GM12878 (cell line): ENCODE measurements at regions not wholly inside any gene's neighbourhood (a gene's known extent, or its start where the extent isn't known, plus 50 kb on each side); places are given as distances from the start of the nearest gene placed in this dataset.

Source experiments
- ATAC-seq: fragments of 200-7000 bp; cut with Tn5 transposase; 3 replicates; pipeline ENCODE4 v1.9.1; 2020; ENCODE audit warnings: mild to moderate bottlenecking, moderate library complexity
- BruUV-seq: library from RNA; stranded (reverse); fragments of 400-500 nt; replicated peaks from 2 replicates; lab custom pipeline; 2021; lab: Mats Ljungman, UMichigan
- CTCF ChIA-PET: fragments of 300-600 bp; sonication (Branson Sonifier 250); formaldehyde crosslinking; extraction: SDS; loops from one replicate; lab custom pipeline; 2021; ENCODE audit warnings: inconsistent platforms; lab: Yijun Ruan, JAX
- POLR2A ChIA-PET: fragments of 350-600 bp; formaldehyde crosslinking; extraction: SDS; loops from one replicate; lab custom pipeline; 2021; ENCODE audit warnings: inconsistent platforms; lab: Charles Lee
- RAD21 ChIA-PET: fragments of 300-600 bp; sonication (Branson Sonifier 250); formaldehyde crosslinking; loops from one replicate; lab custom pipeline; 2023; ENCODE audit warnings: antibody characterized with exemption; ENCODE audit not compliant: unreplicated experiment; lab: Charles Lee
- SMC1A ChIA-PET: fragments of 300-600 bp; sonication (Branson Sonifier 250); formaldehyde crosslinking; loops from one replicate; lab custom pipeline; 2023; ENCODE audit not compliant: unreplicated experiment, uncharacterized antibody; lab: Charles Lee
- DNase-seq: peaks from one replicate; pipeline ENCODE4 v3.0.0-alpha.2; 2011; ENCODE audit warnings: low read depth, low spot score
- FAIRE-seq: peaks from 3 replicates; lab custom pipeline; 2011; peaks lifted over from hg19 to GRCh38; lab: Jason Lieb, UNC
- H2AFZ ChIP-seq: 2 replicates; pipeline ENCODE4 v1.6.0; 2011; ENCODE audit warnings: low read depth, low read length, control low read depth; ENCODE audit not compliant: control insufficient read depth
- H3K27ac ChIP-seq: 2 replicates; pipeline ENCODE4 v1.5.1; 2011; ENCODE audit warnings: control low read depth; ENCODE audit not compliant: control insufficient read depth, insufficient read depth
- H3K27me3 ChIP-seq, 2 experiments: replicated peaks in 1 of 2; 2 replicates each; pipeline versions ENCODE4 v1.6.0 to v1.6.1; 2011; ENCODE audit warnings: low read length in 1 of 2; ENCODE audit not compliant: control insufficient read depth in 2 of 2, insufficient read depth in 2 of 2
- H3K36me3 ChIP-seq, 2 experiments: 2 replicates each; pipeline ENCODE4 v1.5.1; 2011; ENCODE audit warnings: low read length in 1 of 2; ENCODE audit not compliant: control insufficient read depth in 2 of 2, insufficient read depth in 2 of 2
- H3K4me1 ChIP-seq: 2 replicates; pipeline ENCODE4 v1.6.1; 2011; ENCODE audit warnings: mild to moderate bottlenecking, low read length, moderate library complexity, mixed read lengths; ENCODE audit not compliant: control insufficient read depth, insufficient read depth
- H3K4me2 ChIP-seq: 2 replicates; pipeline ENCODE4 v1.6.0; 2011; ENCODE audit warnings: control low read depth; ENCODE audit not compliant: control insufficient read depth, insufficient read depth
- H3K4me3 ChIP-seq: fragments of 200-600 bp; sonication (generic); 2 replicates; pipeline ENCODE4 v1.5.1; 2016
- H3K79me2 ChIP-seq: 2 replicates; pipeline ENCODE4 v1.6.0; 2011; ENCODE audit warnings: low read length; ENCODE audit not compliant: control insufficient read depth, insufficient read depth
- H3K9ac ChIP-seq: 2 replicates; pipeline ENCODE4 v1.8.0; 2011; ENCODE audit warnings: low read length, control low read depth, mixed read lengths; ENCODE audit not compliant: control insufficient read depth, insufficient read depth
- H3K9me3 ChIP-seq: replicated peaks from 3 replicates; pipeline ENCODE4 v1.5.1; 2011; ENCODE audit warnings: mild to moderate bottlenecking, low read length; ENCODE audit not compliant: control insufficient read depth, insufficient read depth
- H4K20me1 ChIP-seq: 2 replicates; pipeline ENCODE4 v1.6.0; 2011; ENCODE audit not compliant: control insufficient read depth, insufficient read depth
- BACH1 ChIP-seq: fragments of 450-650 bp; IDR thresholded peaks from 2 replicates; pipeline ENCODE4 v1.6.1; 2017; ENCODE audit warnings: mild to moderate bottlenecking, borderline replicate concordance
- FOS ChIP-seq: IDR thresholded peaks from 3 replicates; pipeline ENCODE4 v1.6.1; 2011; ENCODE audit warnings: borderline replicate concordance; ENCODE audit not compliant: insufficient read length; ENCODE audit errors: extremely low read depth
- KLF5 ChIP-seq: fragments of 450-650 bp; IDR thresholded peaks from 2 replicates; pipeline ENCODE4 v1.6.1; 2014; ENCODE audit warnings: mild to moderate bottlenecking; ENCODE audit not compliant: partially characterized antibody
- MTA2 ChIP-seq: fragments of 450-650 bp; IDR thresholded peaks from 2 replicates; pipeline ENCODE4 v1.6.1; 2016; ENCODE audit warnings: low read depth, mild to moderate bottlenecking, moderate library complexity
- MYB ChIP-seq: fragments of 150-350 bp; IDR thresholded peaks from 2 replicates; pipeline ENCODE4 v1.6.1; 2014; ENCODE audit warnings: mild to moderate bottlenecking, low read depth, low read length, borderline replicate concordance
- NR2C1 ChIP-seq: fragments of 450-650 bp; IDR thresholded peaks from 2 replicates; pipeline ENCODE4 v1.6.1; 2017; ENCODE audit warnings: antibody characterized with exemption, mild to moderate bottlenecking, moderate library complexity
- RAD21 ChIP-seq: IDR thresholded peaks from 2 replicates; pipeline ENCODE4 v1.6.1; 2011; ENCODE audit warnings: mild to moderate bottlenecking, low read depth, low read length, moderate library complexity; ENCODE audit not compliant: insufficient read depth
- RBBP5 ChIP-seq: fragments of 200-600 bp; sonication (generic); conservative IDR thresholded peaks from 2 replicates; pipeline ENCODE4 v1.6.1; 2016
- RELA ChIP-seq: fragments of 450-650 bp; IDR thresholded peaks from 2 replicates; pipeline ENCODE4 v1.8.0; 2014; ENCODE audit warnings: borderline replicate concordance; ENCODE audit not compliant: partially characterized antibody
- SP1 ChIP-seq: IDR thresholded peaks from one replicate; pipeline ENCODE4 v1.6.1; 2011; ENCODE audit warnings: low read depth, low read length
- SREBF1 ChIP-seq: IDR thresholded peaks from 2 replicates; pipeline ENCODE4 v1.6.1; 2012; ENCODE audit warnings: mild to moderate bottlenecking, low read length
- TAF1 ChIP-seq: IDR thresholded peaks from 2 replicates; pipeline ENCODE4 v1.6.1; 2011; ENCODE audit warnings: mild to moderate bottlenecking, low read depth, low read length, borderline replicate concordance
- ZBED1 ChIP-seq: IDR thresholded peaks from 2 replicates; pipeline ENCODE4 v1.6.1; 2016; ENCODE audit warnings: borderline replicate concordance
- ZNF217 ChIP-seq: fragments of 450-650 bp; IDR thresholded peaks from 2 replicates; pipeline ENCODE4 v1.6.1; 2017; ENCODE audit warnings: antibody characterized with exemption, mild to moderate bottlenecking
- WGBS: methylation state at CpG from one replicate; pipeline ENCODE4 v1.1.6; 2016; ENCODE audit warnings: low lambda C conversion rate; ENCODE audit not compliant: insufficient replicate concordance, insufficient coverage; ENCODE audit errors: missing lambda C conversion rate; 5-methylcytosine and 5-hydroxymethylcytosine counted together
- in situ Hi-C: fragments of 300-500 bp; cut with MboI; formaldehyde crosslinking; loops from 9 replicates; pipeline ENCODE4 v1.14.3; 2018; ENCODE audit warnings: mixed read lengths
- intact Hi-C: fragments of 100-400 bp; cut with micrococcal nuclease; formaldehyde crosslinking; loops from one replicate; pipeline ENCODE4 v1.14.2; 2022; ENCODE audit not compliant: unreplicated experiment
- TF ChIP-seq, protein P1 (sequence below): fragments of 450-650 bp; IDR thresholded peaks from 2 replicates; pipeline ENCODE4 v1.6.1; 2017; ENCODE audit warnings: antibody characterized with exemption, mild to moderate bottlenecking, moderate library complexity

- no peaks in the 10 kb centered on the region for H3K4me1 ChIP-seq
- no peaks in the 10 kb centered on the region for H3K36me3 ChIP-seq
- H4K20me1 ChIP-seq: no peaks in the 10 kb centered on the region
- H3K27ac ChIP-seq: no peak overlapping the region
- intact Hi-C loops: no loop called here
- ATAC-seq (no peak), FAIRE-seq (no peak), DNase-seq (no peak)
- ChIA-PET SMC1A (no interaction called here), POLR2A (no interaction called here), RAD21 (interaction anchor here (0.7 kb wide), 1 partner anchor 9 kb away, joined by 3 read pairs; no protein-coding TSS in a partner anchor), CTCF (no interaction called here)
- H3K27me3 ChIP-seq: no peaks in the 10 kb centered on the region; a peak in 1 of 4 replicates
- TF ChIP-seq ZBED1: no peak
- TF ChIP-seq RAD21: no peak
- no peak for TF ChIP-seq TAF1
- no peak for TF ChIP-seq FOS
- no peak for TF ChIP-seq RELA
- no peak for TF ChIP-seq ZNF217
- no peak overlapping the region for H2AFZ ChIP-seq
- H3K9ac ChIP-seq: no peak overlapping the region
- BruUV-seq: no TSS peak
- in situ Hi-C loops: no loop called here
- no peaks in the 10 kb centered on the region for H3K9me3 ChIP-seq
- H3K4me2 ChIP-seq: no peak overlapping the region
- H3K4me3 ChIP-seq: no peak overlapping the region
- 0% methylated on average over 1 of the region's 1 CpG for WGBS
- no peaks in the 10 kb centered on the region for H3K79me2 ChIP-seq
Observed at GRCh38 chr4:114264877-114265291, 285.4 kb upstream of the ARSJ start.

GRCh38 chr4:114265342-114265741 is 285.9 kb upstream of the ARSJ start:
- RAD21 ChIA-PET: no interaction called here
- TF ChIP-seq RBBP5 (no peak), KLF5 (no peak), MTA2 (no peak), MYB (no peak), ZNF217 (no peak), BACH1 (no peak), SP1 (no peak), NR2C1 (no peak), SREBF1 (no peak)
- TF ChIP-seq, protein P1, sequence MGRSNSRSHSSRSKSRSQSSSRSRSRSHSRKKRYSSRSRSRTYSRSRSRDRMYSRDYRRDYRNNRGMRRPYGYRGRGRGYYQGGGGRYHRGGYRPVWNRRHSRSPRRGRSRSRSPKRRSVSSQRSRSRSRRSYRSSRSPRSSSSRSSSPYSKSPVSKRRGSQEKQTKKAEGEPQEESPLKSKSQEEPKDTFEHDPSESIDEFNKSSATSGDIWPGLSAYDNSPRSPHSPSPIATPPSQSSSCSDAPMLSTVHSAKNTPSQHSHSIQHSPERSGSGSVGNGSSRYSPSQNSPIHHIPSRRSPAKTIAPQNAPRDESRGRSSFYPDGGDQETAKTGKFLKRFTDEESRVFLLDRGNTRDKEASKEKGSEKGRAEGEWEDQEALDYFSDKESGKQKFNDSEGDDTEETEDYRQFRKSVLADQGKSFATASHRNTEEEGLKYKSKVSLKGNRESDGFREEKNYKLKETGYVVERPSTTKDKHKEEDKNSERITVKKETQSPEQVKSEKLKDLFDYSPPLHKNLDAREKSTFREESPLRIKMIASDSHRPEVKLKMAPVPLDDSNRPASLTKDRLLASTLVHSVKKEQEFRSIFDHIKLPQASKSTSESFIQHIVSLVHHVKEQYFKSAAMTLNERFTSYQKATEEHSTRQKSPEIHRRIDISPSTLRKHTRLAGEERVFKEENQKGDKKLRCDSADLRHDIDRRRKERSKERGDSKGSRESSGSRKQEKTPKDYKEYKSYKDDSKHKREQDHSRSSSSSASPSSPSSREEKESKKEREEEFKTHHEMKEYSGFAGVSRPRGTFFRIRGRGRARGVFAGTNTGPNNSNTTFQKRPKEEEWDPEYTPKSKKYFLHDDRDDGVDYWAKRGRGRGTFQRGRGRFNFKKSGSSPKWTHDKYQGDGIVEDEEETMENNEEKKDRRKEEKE: no peak

More at GRCh38 chr4:114265342-114265741, 285.9 kb upstream of the ARSJ start:
- in situ Hi-C loops (no loop called here), intact Hi-C loops (no loop called here)
- ChIA-PET SMC1A (no interaction called here), POLR2A (no interaction called here), CTCF (no interaction called here)
- Histone ChIP-seq H3K4me2 (no peak overlapping the region), H3K27me3 (no peaks in the 10 kb centered on the region; a peak in 1 of 4 replicates), H4K20me1 (no peaks in the 10 kb centered on the region), H3K9me3 (no peaks in the 10 kb centered on the region), H3K79me2 (no peaks in the 10 kb centered on the region), H3K4me1 (no peaks in the 10 kb centered on the region), H3K27ac (no peak overlapping the region), H3K9ac (no peak overlapping the region), H2AFZ (no peak overlapping the region), H3K4me3 (no peak overlapping the region), H3K36me3 (no peaks in the 10 kb centered on the region)
- no peak for FAIRE-seq
- WGBS: 0% methylated on average over 3 of the region's 3 CpGs
- no peak for ATAC-seq
- DNase-seq: no peak
- BruUV-seq: no TSS peak
